Lung (tissue), 11 donors: ENCODE measurements at regions not wholly inside any gene's neighbourhood (a gene's known extent, or its start where the extent isn't known, plus 50 kb on each side); places are given as distances from the start of the nearest gene placed in this dataset.

Source experiments
- ATAC-seq: fragments of 200-7000 bp; cut with Tn5 transposase; one replicate; pipeline ENCODE4 v1.9.1; 2020; ENCODE audit warnings: moderate number of reproducible peaks; ENCODE audit not compliant: insufficient read depth, low FRiP score
- DNase-seq, 3 donors: peaks; one replicate each; pipeline ENCODE4 v3.0.0-alpha.2; 2013 to 2017
- H3K27ac ChIP-seq, 2 donors: one replicate each; pipeline ENCODE4 v1.5.1; 2013; ENCODE audit warnings: mild to moderate bottlenecking in 2 of 2, moderate library complexity in 2 of 2, control low read depth in 1 of 2, inconsistent platforms in 1 of 2, low read depth in 1 of 2, low read length in 1 of 2
- H3K27me3 ChIP-seq, 3 donors: one replicate each; pipeline ENCODE4 v1.5.1; 2013; ENCODE audit warnings: low read length in 2 of 3; ENCODE audit not compliant: control insufficient read depth in 3 of 3, insufficient read depth in 3 of 3
- H3K36me3 ChIP-seq, 4 donors: one replicate each; pipeline ENCODE4 v1.5.1; 2013; ENCODE audit warnings: low read length in 4 of 4, mild to moderate bottlenecking in 1 of 4, moderate library complexity in 1 of 4; ENCODE audit not compliant: control insufficient read depth in 4 of 4, insufficient read depth in 4 of 4
- H3K4me1 ChIP-seq, 5 donors: one replicate each; pipeline ENCODE4 v1.5.1; 2013; ENCODE audit warnings: low read length in 5 of 5, mild to moderate bottlenecking in 2 of 5, moderate library complexity in 1 of 5; ENCODE audit not compliant: control insufficient read depth in 5 of 5, insufficient read depth in 5 of 5
- H3K4me3 ChIP-seq: one replicate; pipeline ENCODE4 v1.5.1; 2013; ENCODE audit warnings: mild to moderate bottlenecking, control low read depth, moderate library complexity
- H3K9ac ChIP-seq, 2 donors: one replicate each; pipeline ENCODE4 v1.5.1; 2013; ENCODE audit warnings: low read length in 2 of 2, control low read depth in 1 of 2; ENCODE audit not compliant: insufficient read depth in 1 of 2
- H3K9me3 ChIP-seq, 4 donors: one replicate each; pipeline ENCODE4 v1.5.1; 2013; ENCODE audit warnings: low read length in 3 of 4, mild to moderate bottlenecking in 1 of 4, moderate library complexity in 1 of 4; ENCODE audit not compliant: control insufficient read depth in 4 of 4, insufficient read depth in 3 of 4
- WGBS, 2 donors: extraction: QIAGEN DNeasy Blood & Tissue Kit; methylation state at CpG; one replicate each; pipeline ENCODE4 v1.1.7; 2013; 5-methylcytosine and 5-hydroxymethylcytosine counted together
- TF ChIP-seq, protein P1 (sequence below): IDR thresholded peaks from 2 replicates; pipeline ENCODE4 v1.5.1; 2012; ENCODE audit warnings: mild to moderate bottlenecking; ENCODE audit errors: control extremely low read depth, extremely low read depth
- donor health status: control.
- donor health status: control.
- donor health status: Bipolar disorder and iron deficiency.
- donor health status: healthy.
- donor health status: DM: yes; HTN: yes; CAD: no.

DNA sequence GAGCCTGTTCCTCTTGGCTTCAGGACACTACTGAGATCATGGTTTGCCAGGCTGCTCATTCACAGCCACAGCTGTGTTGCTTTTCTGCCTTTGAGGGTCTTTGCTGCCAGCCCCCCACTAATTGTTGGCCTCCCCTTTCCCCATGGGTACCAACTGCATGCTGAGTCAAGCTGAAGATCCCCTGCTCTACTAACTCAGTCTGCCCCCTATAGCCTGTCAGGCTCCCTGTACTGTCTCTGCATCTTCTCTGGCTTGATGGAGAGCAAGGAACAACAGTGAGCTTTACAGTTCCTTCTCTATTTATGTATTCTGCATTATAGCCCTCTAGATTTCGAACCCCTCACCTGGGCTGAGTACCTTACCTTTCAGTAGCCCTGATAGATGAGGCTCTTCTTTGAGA lies 257.6 kb upstream of the CADM1 start:
- WGBS, 2 donors: 89 to 91% methylated on average over 1 of the region's 1 CpG
- no peak for ATAC-seq
- Histone ChIP-seq H3K4me1 (peaks cover 0 to 17% (median 0%) of the 10 kb centered on the region in 5 donors), H3K36me3 (peaks cover 0 to 4% (median 0%) of the 10 kb centered on the region in 4 donors), H3K9me3 (no peaks in the 10 kb centered on the region), H3K9ac (no peak overlapping the region), H3K27me3 (no peaks in the 10 kb centered on the region), H3K27ac (no peak overlapping the region), H3K4me3 (no peak overlapping the region)
- no peak for DNase-seq
- TF ChIP-seq, protein P1, sequence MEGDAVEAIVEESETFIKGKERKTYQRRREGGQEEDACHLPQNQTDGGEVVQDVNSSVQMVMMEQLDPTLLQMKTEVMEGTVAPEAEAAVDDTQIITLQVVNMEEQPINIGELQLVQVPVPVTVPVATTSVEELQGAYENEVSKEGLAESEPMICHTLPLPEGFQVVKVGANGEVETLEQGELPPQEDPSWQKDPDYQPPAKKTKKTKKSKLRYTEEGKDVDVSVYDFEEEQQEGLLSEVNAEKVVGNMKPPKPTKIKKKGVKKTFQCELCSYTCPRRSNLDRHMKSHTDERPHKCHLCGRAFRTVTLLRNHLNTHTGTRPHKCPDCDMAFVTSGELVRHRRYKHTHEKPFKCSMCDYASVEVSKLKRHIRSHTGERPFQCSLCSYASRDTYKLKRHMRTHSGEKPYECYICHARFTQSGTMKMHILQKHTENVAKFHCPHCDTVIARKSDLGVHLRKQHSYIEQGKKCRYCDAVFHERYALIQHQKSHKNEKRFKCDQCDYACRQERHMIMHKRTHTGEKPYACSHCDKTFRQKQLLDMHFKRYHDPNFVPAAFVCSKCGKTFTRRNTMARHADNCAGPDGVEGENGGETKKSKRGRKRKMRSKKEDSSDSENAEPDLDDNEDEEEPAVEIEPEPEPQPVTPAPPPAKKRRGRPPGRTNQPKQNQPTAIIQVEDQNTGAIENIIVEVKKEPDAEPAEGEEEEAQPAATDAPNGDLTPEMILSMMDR: no peak

DNA sequence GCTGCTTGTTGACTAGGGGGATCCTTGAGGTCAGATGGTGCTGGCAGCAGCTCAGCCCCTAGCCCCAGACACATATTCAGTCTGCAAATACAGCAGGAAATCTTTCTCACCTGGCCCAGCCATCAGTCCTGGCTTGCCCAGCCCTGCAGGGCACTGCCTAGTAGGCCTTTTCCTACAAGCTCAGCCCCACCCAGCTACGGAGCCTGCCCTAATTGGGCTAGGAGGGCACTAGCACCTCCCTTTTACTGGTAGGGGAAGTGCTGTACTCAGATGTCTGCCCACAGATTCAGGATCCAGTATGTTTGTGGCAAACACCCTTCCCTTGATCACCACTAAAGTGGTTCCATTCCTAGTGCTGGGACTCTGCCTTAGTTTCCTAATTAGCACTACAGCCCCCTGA lies 257.1 kb upstream of the CADM1 start:
- no peaks in the 10 kb centered on the region for H3K27me3 ChIP-seq
- ATAC-seq: peak; percentile 49
- peaks cover 0 to 17% (median 0%) of the 10 kb centered on the region in 5 donors for H3K4me1 ChIP-seq
- no peak for DNase-seq
- TF ChIP-seq, protein P1: no peak
- H3K9ac ChIP-seq: no peak overlapping the region
- whole genome bisulfite sequencing, 2 donors: 67 to 72% methylated on average over 1 of the region's 1 CpG
- H3K36me3 ChIP-seq: peaks cover 0 to 4% (median under 1%) of the 10 kb centered on the region in 4 donors
- H3K9me3 ChIP-seq: no peaks in the 10 kb centered on the region
- no peak overlapping the region for H3K4me3 ChIP-seq
- H3K27ac ChIP-seq: no peak overlapping the region

DNA sequence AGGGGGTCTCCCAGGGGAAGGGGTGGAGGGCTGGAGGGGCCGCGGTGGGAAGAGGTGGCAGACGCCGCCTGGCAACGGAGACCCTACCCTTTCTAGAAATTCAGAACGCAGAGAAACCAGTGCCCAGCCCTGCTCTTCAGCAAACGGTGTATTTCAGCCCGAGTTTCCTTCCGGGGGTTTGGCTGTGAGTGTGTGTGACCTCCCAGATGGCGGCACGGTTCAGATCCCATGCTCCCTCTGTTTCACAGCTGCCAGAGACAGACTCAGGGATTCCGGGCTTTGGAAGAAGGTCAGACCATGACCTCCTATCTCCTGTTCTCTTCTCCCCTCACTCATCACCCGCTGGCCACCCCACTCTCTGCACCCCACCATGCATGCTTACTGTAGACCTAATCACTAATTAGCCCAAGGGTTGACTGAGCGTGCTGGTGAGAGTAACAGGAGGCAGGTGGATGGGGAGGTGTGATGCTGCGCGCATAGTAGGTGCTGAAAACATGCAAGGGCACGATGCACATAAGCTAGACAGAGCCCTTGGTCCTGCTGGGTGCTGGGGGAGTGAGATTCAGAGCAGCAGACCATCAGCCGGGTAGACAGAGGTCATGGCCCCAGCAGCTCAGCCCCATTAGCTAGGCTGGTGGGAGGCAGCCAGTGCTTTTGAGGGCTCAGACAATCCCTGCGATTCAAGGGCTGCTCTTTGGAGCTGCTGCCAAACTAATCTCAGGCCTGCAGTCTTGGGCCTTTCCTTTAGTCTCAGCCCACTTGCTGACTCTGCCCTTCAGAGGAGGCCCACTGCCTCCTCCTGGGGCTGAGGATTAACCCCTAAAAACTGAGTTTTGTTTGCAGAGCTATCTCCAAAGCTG lies 256.5 kb upstream of the CADM1 start:
- no peak overlapping the region for H3K4me3 ChIP-seq
- ATAC-seq (no peak), DNase-seq (peak; percentile 45 to 73 (median 61))
- H3K9me3 ChIP-seq: no peaks in the 10 kb centered on the region
- H3K9ac ChIP-seq: peak overlapping the region in 1 of 2 donors; percentile 9
- no peaks in the 10 kb centered on the region for H3K27me3 ChIP-seq
- TF ChIP-seq, protein P1: no peak
- 32 to 40% methylated on average over 19 of the region's 19 CpGs for WGBS, 2 donors
- H3K36me3 ChIP-seq: peaks cover 0 to 4% (median 1%) of the 10 kb centered on the region in 4 donors
- no peak overlapping the region for H3K27ac ChIP-seq
- peaks cover 0 to 17% (median 0%) of the 10 kb centered on the region in 5 donors for H3K4me1 ChIP-seq
